K562 (cell line): ENCODE measurements at regions not wholly inside any gene's neighbourhood (a gene's known extent, or its start where the extent isn't known, plus 50 kb on each side); places are given as distances from the start of the nearest gene placed in this dataset.

Experiments
- ATAC-seq: fragments of 200-7000 bp; cut with Tn5 transposase; 3 replicates; pipeline ENCODE4 v1.9.1; 2020; ENCODE audit warnings: moderate library complexity
- BruUV-seq: library from RNA; stranded (reverse); fragments of 400-500 nt; replicated peaks from 2 replicates; lab custom pipeline; 2021; lab: Mats Ljungman, UMichigan
- CTCF ChIA-PET: fragments of 300-600 bp; formaldehyde crosslinking; extraction: SDS; loops from one replicate; lab custom pipeline; 2021; ENCODE audit warnings: low intra/inter-chr PET ratio; lab: Yijun Ruan, JAX
- POLR2A ChIA-PET: fragments of 300-600, 350-650 bp; sonication (Branson Sonifier 250); formaldehyde crosslinking; extraction: SDS; loops from one replicate; lab custom pipeline; 2021; ENCODE audit warnings: antibody characterized with exemption, inconsistent platforms; lab: Yijun Ruan, JAX
- DNase-seq, 4 experiments: peaks; one replicate each; pipeline versions ENCODE4 v3.0.0 to v3.0.0-alpha.2; 2011 to 2018; ENCODE audit warnings: low spot score in 3 of 4, mixed read lengths in 3 of 4; ENCODE audit errors: extremely low read depth in 1 of 4
- FAIRE-seq: peaks from 2 replicates; lab custom pipeline; 2011; peaks lifted over from hg19 to GRCh38; lab: Jason Lieb, UNC
- H2AFZ ChIP-seq: 2 replicates; pipeline ENCODE4 v1.6.0; 2011; ENCODE audit warnings: low read depth, low read length, control low read depth, inconsistent platforms
- H3K27ac ChIP-seq: fragments of 200-600 bp; 3 replicates; pipeline ENCODE4 v1.8.0; 2011; ENCODE audit warnings: low read depth, mild to moderate bottlenecking, control low read depth, inconsistent platforms, low read length, moderate library complexity, mixed read lengths; ENCODE audit errors: extremely low read depth
- H3K27me3 ChIP-seq, 2 experiments: fragments of 300-600 bp in 1 of 2; 2 replicates in 1 of 2; 3 replicates in 1 of 2; pipeline versions ENCODE4 v1.6.0 to v1.8.0; 2011; ENCODE audit warnings: inconsistent platforms in 2 of 2, low read length in 2 of 2, mild to moderate bottlenecking in 1 of 2, mixed read lengths in 1 of 2, moderate library complexity in 1 of 2; ENCODE audit not compliant: control insufficient read depth in 2 of 2, insufficient read depth in 2 of 2
- H3K36me3 ChIP-seq: fragments of 300-600 bp; 3 replicates; pipeline ENCODE4 v1.8.0; 2011; ENCODE audit warnings: mild to moderate bottlenecking, low read length, inconsistent platforms; ENCODE audit not compliant: control insufficient read depth, insufficient read depth
- H3K4me1 ChIP-seq, 2 experiments: fragments of 200-600 bp in 1 of 2; replicated peaks in 1 of 2; 2 replicates in 1 of 2; 3 replicates in 1 of 2; pipeline versions ENCODE4 v1.5.1 to v1.8.0; 2011; ENCODE audit warnings: inconsistent platforms in 2 of 2, low read length in 2 of 2, mild to moderate bottlenecking in 1 of 2, mixed read lengths in 1 of 2, moderate library complexity in 1 of 2; ENCODE audit not compliant: control insufficient read depth in 2 of 2, insufficient read depth in 2 of 2
- H3K4me2 ChIP-seq: 2 replicates; pipeline ENCODE4 v1.6.1; 2011; ENCODE audit warnings: low read length, control low read depth, inconsistent platforms, mixed read lengths; ENCODE audit not compliant: insufficient read depth
- H3K4me3 ChIP-seq: fragments of 200-600 bp; sonication (generic), shearing (Covaris generic); 2 replicates; pipeline ENCODE4 v1.5.1; 2016; ENCODE audit warnings: control low read depth, inconsistent platforms
- H3K79me2 ChIP-seq: fragments of 200-600 bp; 3 replicates; pipeline ENCODE4 v1.8.0; 2011; ENCODE audit warnings: low read length, inconsistent platforms; ENCODE audit not compliant: control insufficient read depth, insufficient read depth
- H3K9ac ChIP-seq, 2 experiments: 2 replicates each; pipeline versions ENCODE4 v1.6.0 to v1.6.1; 2011; ENCODE audit warnings: low read depth in 2 of 2, low read length in 2 of 2, control low read depth in 1 of 2, inconsistent platforms in 1 of 2, mild to moderate bottlenecking in 1 of 2, mixed read lengths in 1 of 2; ENCODE audit not compliant: insufficient read depth in 1 of 2
- H3K9me1 ChIP-seq: one replicate; pipeline ENCODE4 v1.6.0; 2011; ENCODE audit warnings: inconsistent platforms, mild to moderate bottlenecking, low read length, moderate library complexity; ENCODE audit not compliant: control insufficient read depth, insufficient read depth
- H3K9me3 ChIP-seq: replicated peaks from 2 replicates; pipeline ENCODE4 v1.5.1; 2011; ENCODE audit warnings: low read depth, low read length, inconsistent platforms; ENCODE audit not compliant: control insufficient read depth, insufficient read depth
- H4K20me1 ChIP-seq: replicated peaks from 2 replicates; pipeline ENCODE4 v1.6.1; 2011; ENCODE audit warnings: low read length, inconsistent platforms, mixed read lengths; ENCODE audit not compliant: control insufficient read depth, insufficient read depth
- BRD9 ChIP-seq: fragments of 450-650 bp; IDR thresholded peaks from 2 replicates; pipeline ENCODE4 v1.6.1; 2018; ENCODE audit warnings: low read depth; ENCODE audit not compliant: partially characterized antibody
- CEBPG ChIP-seq, 3 experiments: fragments of 200-800 bp in 1 of 3; sonication (Bioruptor generic) in 1 of 3; sonication (generic) in 1 of 3; formaldehyde crosslinking in 1 of 3; IDR thresholded peaks in 2 of 3; conservative IDR thresholded peaks in 1 of 3; 2 replicates each; pipeline versions ENCODE4 v1.6.1 to v1.8.0; 2016 to 2022; ENCODE audit warnings: missing compliant biosample characterization in 2 of 3, missing genetic modification characterization in 2 of 3, mild to moderate bottlenecking in 1 of 3, missing genetic modification reagents in 1 of 3
- CHD1 ChIP-seq: fragments of 200-600 bp; sonication (generic); IDR thresholded peaks from one replicate; pipeline ENCODE4 v1.6.1; 2012; ENCODE audit warnings: mild to moderate bottlenecking, moderate library complexity, low read length, inconsistent platforms
- E2F3 ChIP-seq: fragments of 250-450 bp; sonication (Bioruptor Pico); IDR thresholded peaks from 2 replicates; pipeline ENCODE4 v1.4.0; 2020; ENCODE audit warnings: mild to moderate bottlenecking
- EWSR1 ChIP-seq: fragments of 450-650 bp; IDR thresholded peaks from 2 replicates; pipeline ENCODE4 v1.6.1; 2018; ENCODE audit warnings: borderline replicate concordance, mild to moderate bottlenecking, low read depth, moderate library complexity; ENCODE audit not compliant: partially characterized antibody
- KAT2B ChIP-seq: IDR thresholded peaks from one replicate; pipeline ENCODE4 v1.6.1; 2012; ENCODE audit warnings: low read depth, mild to moderate bottlenecking, control low read depth, inconsistent platforms, low read length, moderate library complexity
- MTA2 ChIP-seq: fragments of 450-650 bp; IDR thresholded peaks from 2 replicates; pipeline ENCODE4 v1.6.1; 2016; ENCODE audit warnings: low read depth
- NBN ChIP-seq: fragments of 450-650 bp; IDR thresholded peaks from 2 replicates; pipeline ENCODE4 v1.6.1; 2016; ENCODE audit warnings: low read depth, mild to moderate bottlenecking
- POLR2G ChIP-seq: fragments of 200-400 bp; formaldehyde crosslinking; IDR thresholded peaks from 2 replicates; pipeline ENCODE4 v1.6.1; 2017; ENCODE audit warnings: low read depth, mild to moderate bottlenecking, antibody characterized with exemption, low read length, moderate library complexity
- RAD51 ChIP-seq: fragments of 450-650 bp; IDR thresholded peaks from 2 replicates; pipeline ENCODE4 v1.7.1; 2016; ENCODE audit warnings: low read depth, mild to moderate bottlenecking, borderline replicate concordance
- SMARCA4 ChIP-seq: fragments of 450-650 bp; IDR thresholded peaks from 2 replicates; pipeline ENCODE4 v1.6.1; 2016
- ZFX ChIP-seq: sonication (generic); formaldehyde crosslinking; IDR thresholded peaks from 2 replicates; pipeline ENCODE4 v1.8.0; 2022; ENCODE audit warnings: mild to moderate bottlenecking, missing genetic modification reagents, moderate library complexity
- ZNF384 ChIP-seq: IDR thresholded peaks from 2 replicates; pipeline ENCODE4 v1.6.1; 2012; ENCODE audit warnings: low read depth, low read length, improper control_type of control experiment
- ZNF696 ChIP-seq: fragments of 250-450 bp; sonication (Bioruptor Pico); conservative IDR thresholded peaks from 2 replicates; pipeline ENCODE4 v1.4.0; 2020; ENCODE audit warnings: mild to moderate bottlenecking, moderate library complexity
- ZNF785 ChIP-seq: fragments of 250-450 bp; sonication (Bioruptor Pico); IDR thresholded peaks from 2 replicates; pipeline ENCODE4 v1.4.0; 2020; ENCODE audit warnings: mild to moderate bottlenecking
- ZSCAN32 ChIP-seq: fragments of 450-650 bp; formaldehyde crosslinking; IDR thresholded peaks from 2 replicates; pipeline ENCODE4 v1.4.0; 2020; ENCODE audit warnings: mild to moderate bottlenecking, moderate library complexity
- in situ Hi-C: fragments of 300-500 bp; cut with MboI; formaldehyde crosslinking; loops from 4 replicates; pipeline ENCODE4 v1.15.0; 2018; ENCODE audit warnings: inconsistent platforms, mixed read lengths
- intact Hi-C: fragments of 100-400 bp; cut with micrococcal nuclease; formaldehyde crosslinking; loops from 2 replicates; pipeline ENCODE4 v1.14.2; 2022
- TF ChIP-seq, protein P1 (sequence below): IDR thresholded peaks from 3 replicates; pipeline ENCODE4 v1.6.1; 2011; ENCODE audit warnings: borderline replicate concordance, mild to moderate bottlenecking; ENCODE audit not compliant: insufficient read length, insufficient read depth
- TF ChIP-seq, protein P2 (sequence below): fragments of 250-450 bp; sonication (Bioruptor Pico); IDR thresholded peaks from 2 replicates; pipeline ENCODE4 v1.5.0; 2022; ENCODE audit warnings: mild to moderate bottlenecking
- TF ChIP-seq, protein P3 (sequence below), 2 experiments: fragments of 450-650 bp in 1 of 2; sonication (generic) in 1 of 2; formaldehyde crosslinking; conservative IDR thresholded peaks; 2 replicates each; pipeline versions ENCODE4 v1.4.0 to v1.8.1; 2020 to 2022; ENCODE audit warnings: mild to moderate bottlenecking in 1 of 2, missing genetic modification reagents in 1 of 2

DNA sequence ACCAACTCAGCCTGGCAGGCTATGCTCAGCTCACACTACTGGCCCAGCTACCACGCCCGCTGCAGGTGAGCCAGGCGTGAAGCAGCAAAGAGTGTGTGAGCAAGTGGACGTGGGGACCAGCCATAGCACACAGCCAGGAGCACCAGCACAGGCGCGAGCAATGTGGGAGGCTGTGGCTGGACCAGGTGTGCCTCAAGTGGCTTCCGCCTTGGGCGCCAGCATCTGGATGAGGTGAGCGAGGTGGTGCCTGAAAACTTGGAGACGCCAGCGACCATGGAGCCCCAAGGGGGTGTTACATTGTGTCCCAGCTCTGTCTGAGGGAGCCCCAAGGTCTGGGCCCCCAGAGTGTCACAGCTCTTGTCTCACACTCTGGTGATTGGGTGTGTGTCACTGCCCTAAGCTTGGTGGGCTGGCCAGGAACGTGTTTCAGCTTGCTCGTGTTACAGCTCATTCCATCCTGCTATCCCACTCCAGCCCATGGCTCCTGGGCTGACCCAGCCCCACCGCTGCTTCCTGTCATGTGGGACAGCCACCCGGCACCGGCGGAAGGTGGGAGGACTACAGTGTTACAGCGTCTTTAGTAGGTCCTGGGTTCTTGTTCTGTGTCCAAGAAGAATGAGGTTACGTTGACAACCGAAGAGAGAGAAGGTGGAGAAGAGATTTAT is 508.0 kb upstream of the MMS22L start (continued):
- TF ChIP-seq ZNF696 (CRISPR knock-in tag) = no peak

DNA sequence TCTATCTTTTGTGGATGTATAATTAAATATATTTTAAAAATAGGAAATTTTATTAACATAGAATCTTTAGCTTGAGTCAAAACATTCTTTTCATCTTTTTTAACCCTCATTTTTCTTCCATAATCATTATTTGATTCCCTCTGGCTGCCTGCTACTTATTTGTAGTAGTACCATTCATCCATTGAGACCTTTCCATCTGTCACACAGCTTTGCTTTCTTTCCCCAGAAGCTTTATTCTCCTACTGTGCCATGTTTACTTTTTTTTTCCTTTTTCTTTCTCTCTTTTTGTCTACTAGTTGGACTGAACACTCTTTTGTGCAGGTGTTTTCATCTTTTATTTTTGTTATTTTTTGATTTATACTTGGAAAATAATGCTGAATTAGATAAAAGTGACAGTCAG is 522.6 kb upstream of the MMS22L start:
- ATAC-seq = no peak
- Histone ChIP-seq H3K4me2 (no peak overlapping the region), H3K4me3 (no peak overlapping the region), H3K27me3 (no peaks in the 10 kb centered on the region), H4K20me1 (no peaks in the 10 kb centered on the region), H3K27ac (no peak overlapping the region), H2AFZ (no peak overlapping the region), H3K9me3 (no peaks in the 10 kb centered on the region), H3K4me1 (no peaks in the 10 kb centered on the region), H3K36me3 (no peaks in the 10 kb centered on the region), H3K9ac (no peak overlapping the region), H3K9me1 (no peaks in the 10 kb centered on the region), H3K79me2 (no peaks in the 10 kb centered on the region)
- in situ Hi-C loops = no loop called here
- DNase-seq = no peak
- no TSS peak for BruUV-seq
- CTCF ChIA-PET = no interaction called here
- POLR2A ChIA-PET = no interaction called here
- no peak for FAIRE-seq
- intact Hi-C loops = no loop called here
- TF ChIP-seq POLR2G (no peak), E2F3 (CRISPR knock-in tag) (no peak), ZNF384 (no peak), BRD9 (no peak), CHD1 (no peak), ZFX (CRISPR knock-in tag) (no peak), EWSR1 (no peak), CEBPG (CRISPR knock-in tag; IDR thresholded peaks at IDR 0.05) (no peak), CEBPG (tag; conservative IDR thresholded peaks at IDR 0.05 in 1 of 2, IDR thresholded peaks at IDR 0.05 in 1 of 2) (no peak), NBN (no peak), SMARCA4 (no peak), MTA2 (no peak), KAT2B (no peak), RAD51 (no peak), ZNF785 (CRISPR knock-in tag) (no peak), ZSCAN32 (CRISPR knock-in tag) (no peak)
- TF ChIP-seq, protein P1, sequence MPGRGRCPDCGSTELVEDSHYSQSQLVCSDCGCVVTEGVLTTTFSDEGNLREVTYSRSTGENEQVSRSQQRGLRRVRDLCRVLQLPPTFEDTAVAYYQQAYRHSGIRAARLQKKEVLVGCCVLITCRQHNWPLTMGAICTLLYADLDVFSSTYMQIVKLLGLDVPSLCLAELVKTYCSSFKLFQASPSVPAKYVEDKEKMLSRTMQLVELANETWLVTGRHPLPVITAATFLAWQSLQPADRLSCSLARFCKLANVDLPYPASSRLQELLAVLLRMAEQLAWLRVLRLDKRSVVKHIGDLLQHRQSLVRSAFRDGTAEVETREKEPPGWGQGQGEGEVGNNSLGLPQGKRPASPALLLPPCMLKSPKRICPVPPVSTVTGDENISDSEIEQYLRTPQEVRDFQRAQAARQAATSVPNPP = no peak
- TF ChIP-seq, protein P2, sequence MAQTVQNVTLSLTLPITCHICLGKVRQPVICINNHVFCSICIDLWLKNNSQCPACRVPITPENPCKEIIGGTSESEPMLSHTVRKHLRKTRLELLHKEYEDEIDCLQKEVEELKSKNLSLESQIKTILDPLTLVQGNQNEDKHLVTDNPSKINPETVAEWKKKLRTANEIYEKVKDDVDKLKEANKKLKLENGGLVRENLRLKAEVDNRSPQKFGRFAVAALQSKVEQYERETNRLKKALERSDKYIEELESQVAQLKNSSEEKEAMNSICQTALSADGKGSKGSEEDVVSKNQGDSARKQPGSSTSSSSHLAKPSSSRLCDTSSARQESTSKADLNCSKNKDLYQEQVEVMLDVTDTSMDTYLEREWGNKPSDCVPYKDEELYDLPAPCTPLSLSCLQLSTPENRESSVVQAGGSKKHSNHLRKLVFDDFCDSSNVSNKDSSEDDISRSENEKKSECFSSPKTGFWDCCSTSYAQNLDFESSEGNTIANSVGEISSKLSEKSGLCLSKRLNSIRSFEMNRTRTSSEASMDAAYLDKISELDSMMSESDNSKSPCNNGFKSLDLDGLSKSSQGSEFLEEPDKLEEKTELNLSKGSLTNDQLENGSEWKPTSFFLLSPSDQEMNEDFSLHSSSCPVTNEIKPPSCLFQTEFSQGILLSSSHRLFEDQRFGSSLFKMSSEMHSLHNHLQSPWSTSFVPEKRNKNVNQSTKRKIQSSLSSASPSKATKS (CRISPR knock-in tag) = no peak
- TF ChIP-seq, protein P3, sequence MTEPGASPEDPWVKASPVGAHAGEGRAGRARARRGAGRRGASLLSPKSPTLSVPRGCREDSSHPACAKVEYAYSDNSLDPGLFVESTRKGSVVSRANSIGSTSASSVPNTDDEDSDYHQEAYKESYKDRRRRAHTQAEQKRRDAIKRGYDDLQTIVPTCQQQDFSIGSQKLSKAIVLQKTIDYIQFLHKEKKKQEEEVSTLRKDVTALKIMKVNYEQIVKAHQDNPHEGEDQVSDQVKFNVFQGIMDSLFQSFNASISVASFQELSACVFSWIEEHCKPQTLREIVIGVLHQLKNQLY (CRISPR knock-in tag; conservative IDR thresholded peaks at IDR 0.05) = no peak
